ENCODE measurements at regions not wholly inside any gene's neighbourhood (a gene's known extent, or its start where the extent isn't known, plus 50 kb on each side); places are given as distances from the start of the nearest gene placed in this dataset.
"Not testable (repeated sequence)": the region's sequence is repeated elsewhere in the genome, so short reads cannot be mapped to it uniquely, and the experiment has no call there.

DNA sequence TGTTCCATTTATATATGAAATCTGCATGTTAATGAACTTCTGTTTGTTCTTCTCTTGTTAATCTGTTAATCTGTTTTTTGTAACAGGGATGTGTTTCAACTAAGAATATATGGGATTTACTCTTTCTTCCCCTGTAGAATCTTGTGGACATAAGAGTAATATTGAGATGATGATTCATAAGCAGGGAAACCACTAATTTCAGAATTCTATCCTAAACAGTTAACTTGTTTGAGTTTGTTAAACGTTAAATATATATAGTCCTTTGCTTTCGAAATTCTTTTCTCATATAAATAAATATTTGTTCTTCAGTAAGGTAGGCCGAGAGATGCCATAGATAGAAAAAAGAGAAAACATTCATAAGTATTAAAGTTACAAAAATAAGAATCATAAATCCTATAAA, 1052.2 kb upstream of the SPRY2 start:
- DNase-seq (ENCODE audit: low spot score) = no peak
- intact Hi-C loops (cut with DNase I) = no loop called here

- intact Hi-C loops (cut with DNase I) = no loop called here
- no peak for DNase-seq (ENCODE audit: low spot score)
Observed at GRCh38 chr13:81388400-81388799, 1047.5 kb upstream of the SPRY2 start.

- DNase-seq (ENCODE audit: low spot score) = no peak
- intact Hi-C loops (cut with DNase I) = loop anchor here in 1 of 2 donors (1.0 kb wide), 1 partner anchor 26 kb away; no protein-coding TSS in a partner anchor
Observed at GRCh38 chr13:81383444-81383843, 1042.5 kb upstream of the SPRY2 start.

DNA sequence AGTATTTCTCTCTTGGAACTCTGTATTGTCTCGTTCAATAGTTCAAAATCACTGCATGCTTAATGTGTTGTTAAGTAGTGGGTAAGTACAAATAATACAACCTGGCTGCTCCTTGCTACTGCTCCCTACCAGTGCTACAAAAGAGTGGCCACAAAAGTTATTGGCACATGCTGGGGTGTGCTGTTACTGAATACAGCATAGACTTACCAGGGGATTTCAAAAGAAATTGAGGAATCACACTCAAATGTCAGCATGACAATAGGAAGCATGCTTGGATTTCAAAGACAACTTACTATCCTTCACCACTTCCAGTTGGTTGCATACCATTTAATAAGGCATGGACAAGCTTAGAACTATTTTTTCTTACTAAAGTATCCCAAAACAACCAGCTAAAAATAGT, 1041.3 kb upstream of the SPRY2 start:
- DNase-seq (ENCODE audit: low spot score) = no peak

GRCh38 chr13:81381560-81381959, 1040.6 kb upstream of the SPRY2 start:
- DNase-seq (ENCODE audit: low spot score) = no peak
- intact Hi-C loops (cut with DNase I) = no loop called here

More for the DNA sequence above, 1041.3 kb upstream of the SPRY2 start:
- intact Hi-C loops (cut with DNase I) = no loop called here

DNA sequence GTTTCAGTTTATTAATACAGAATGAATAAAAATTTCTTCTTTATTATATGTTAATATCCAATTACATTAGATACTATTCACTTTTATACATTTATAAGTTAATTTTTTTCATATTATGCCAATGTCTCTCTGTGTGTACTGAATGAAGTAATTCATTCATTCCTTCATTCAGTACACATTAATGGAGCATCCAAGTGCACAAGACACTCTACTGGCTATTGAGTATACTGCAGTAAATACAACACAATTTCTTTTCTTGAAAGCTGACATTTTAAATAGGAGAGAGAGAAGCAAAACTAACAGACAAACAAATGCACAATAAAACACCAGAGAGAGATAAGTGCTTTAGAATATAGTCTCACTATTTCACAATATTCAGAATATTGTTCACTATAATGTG, 1038.3 kb upstream of the SPRY2 start:
- intact Hi-C loops (cut with DNase I) = no loop called here

GRCh38 chr13:81377921-81378320, 1037.0 kb upstream of the SPRY2 start:
- no peak for DNase-seq (ENCODE audit: low spot score)
- intact Hi-C loops (cut with DNase I) = no loop called here

More for the DNA sequence above, 1038.3 kb upstream of the SPRY2 start:
- DNase-seq (ENCODE audit: low spot score) = no peak

DNA sequence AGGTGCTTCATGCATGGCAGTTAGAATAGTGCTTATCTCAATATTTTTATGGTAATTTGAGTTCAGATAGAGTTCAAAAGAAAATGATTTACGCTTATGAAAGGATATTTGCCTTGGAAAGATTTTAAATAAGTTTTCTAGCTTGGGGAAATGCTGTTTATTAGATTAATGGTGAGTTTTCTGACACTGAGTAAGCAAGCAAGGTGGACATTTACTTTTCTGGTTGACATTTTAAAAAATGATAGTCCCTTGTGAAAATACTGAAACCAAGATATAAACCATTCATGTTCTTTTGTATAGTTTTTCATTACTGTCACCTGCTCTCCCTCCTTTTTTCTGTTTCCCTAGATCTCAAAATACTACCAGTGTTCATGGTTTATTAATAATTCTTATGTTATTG, 1034.8 kb upstream of the SPRY2 start:
- intact Hi-C loops (cut with DNase I) = no loop called here
- no peak for DNase-seq (ENCODE audit: low spot score)

- not testable (repeated sequence) for DNase-seq (ENCODE audit: low spot score)
Observed at GRCh38 chr13:81362711-81363110, 1021.8 kb upstream of the SPRY2 start.

GRCh38 chr13:81350056-81350455, 1009.1 kb upstream of the SPRY2 start:
- intact Hi-C loops (cut with DNase I) = loop anchor here in 1 of 2 donors (5.0 kb wide), 1 partner anchor 382 kb away; no protein-coding TSS in a partner anchor
- DNase-seq (ENCODE audit: low spot score) = no peak

More at GRCh38 chr13:81362711-81363110, 1021.8 kb upstream of the SPRY2 start:
- intact Hi-C loops (cut with DNase I) = not testable (repeated sequence)

DNA sequence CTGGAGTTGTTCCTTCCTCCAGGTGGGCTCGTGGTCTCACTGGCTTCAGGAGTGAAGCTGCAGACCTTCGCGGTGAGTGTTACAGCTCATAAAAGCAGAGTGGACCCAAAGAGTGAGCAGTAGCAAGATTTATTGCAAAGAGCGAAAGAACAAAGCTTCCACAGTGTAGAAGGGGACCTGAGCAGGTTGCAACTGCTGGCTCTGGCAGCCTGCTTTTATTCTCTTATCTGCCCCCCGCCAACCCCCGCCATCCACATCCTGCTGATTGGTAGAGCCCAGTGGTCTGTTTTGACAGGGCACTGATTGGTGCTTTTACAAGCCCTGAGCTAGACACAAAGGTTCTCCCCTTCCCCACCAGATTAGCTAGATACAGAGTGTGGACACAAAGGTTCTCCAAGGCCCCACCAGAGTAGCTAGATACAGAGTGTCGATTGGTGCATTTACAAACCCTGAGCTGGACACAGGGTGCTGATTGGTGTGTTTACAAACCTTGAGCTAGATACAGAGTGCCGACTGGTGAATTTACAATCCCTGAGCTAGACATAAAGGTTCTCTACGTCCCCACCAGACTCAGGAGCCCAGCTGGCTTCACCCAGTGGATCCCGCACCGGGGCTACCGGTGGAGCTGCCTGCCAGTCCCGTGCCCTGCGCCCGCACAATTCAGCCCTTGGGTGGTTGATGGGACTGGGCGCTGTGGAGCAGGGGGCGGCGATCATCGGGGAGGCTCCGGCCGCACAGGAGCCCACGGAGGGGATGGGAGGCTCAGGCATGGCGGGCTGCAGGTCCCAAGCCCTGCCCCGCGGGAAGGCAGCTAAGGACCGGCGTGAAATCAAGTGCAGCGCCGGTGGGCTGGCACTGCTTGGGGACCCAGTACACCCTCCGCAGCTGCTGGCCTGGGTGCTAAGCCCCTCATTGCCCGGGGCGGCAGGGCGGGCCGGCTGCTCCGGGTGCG, 999.5 kb upstream of the SPRY2 start:
- intact Hi-C loops (cut with DNase I); DNase-seq (ENCODE audit: low spot score): not testable (repeated sequence)

DNA sequence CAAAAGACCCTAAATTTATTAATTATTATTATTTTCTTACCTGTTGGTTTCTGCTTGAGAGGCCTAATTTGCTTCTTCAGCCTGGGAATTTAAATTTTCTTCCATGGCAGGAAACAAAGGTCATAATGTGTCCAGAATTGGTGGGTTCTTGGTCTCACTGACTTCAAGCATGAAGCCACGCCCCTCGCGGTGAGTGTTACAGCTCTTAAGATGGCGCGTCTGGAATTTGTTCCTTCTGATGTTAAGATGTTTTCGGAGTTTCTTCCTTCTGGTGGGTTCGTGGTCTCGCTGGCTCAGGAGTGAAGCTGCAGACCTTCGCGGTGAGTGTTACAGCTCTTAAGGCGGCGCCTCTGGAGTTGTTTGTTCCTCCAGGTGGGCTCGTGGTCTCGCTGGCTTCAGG, 998.7 kb upstream of the SPRY2 start:
- intact Hi-C loops (cut with DNase I) = not testable (repeated sequence)

GRCh38 chr13:81334481-81334880, 993.6 kb upstream of the SPRY2 start:
- intact Hi-C loops (cut with DNase I) = no loop called here
- DNase-seq (ENCODE audit: low spot score) = no peak

More for the DNA sequence above, 998.7 kb upstream of the SPRY2 start:
- DNase-seq (ENCODE audit: low spot score) = not testable (repeated sequence)

GRCh38 chr13:81326913-81327312, 986.0 kb upstream of the SPRY2 start:
- intact Hi-C loops (cut with DNase I) = no loop called here
- no peak for DNase-seq (ENCODE audit: low spot score)

- DNase-seq (ENCODE audit: low spot score) = no peak
- intact Hi-C loops (cut with DNase I) = no loop called here
Observed at GRCh38 chr13:81320516-81320915, 979.6 kb upstream of the SPRY2 start.

- intact Hi-C loops (cut with DNase I) = no loop called here
- no peak for DNase-seq (ENCODE audit: low spot score)
Observed at GRCh38 chr13:81319351-81319750, 978.4 kb upstream of the SPRY2 start.

DNA sequence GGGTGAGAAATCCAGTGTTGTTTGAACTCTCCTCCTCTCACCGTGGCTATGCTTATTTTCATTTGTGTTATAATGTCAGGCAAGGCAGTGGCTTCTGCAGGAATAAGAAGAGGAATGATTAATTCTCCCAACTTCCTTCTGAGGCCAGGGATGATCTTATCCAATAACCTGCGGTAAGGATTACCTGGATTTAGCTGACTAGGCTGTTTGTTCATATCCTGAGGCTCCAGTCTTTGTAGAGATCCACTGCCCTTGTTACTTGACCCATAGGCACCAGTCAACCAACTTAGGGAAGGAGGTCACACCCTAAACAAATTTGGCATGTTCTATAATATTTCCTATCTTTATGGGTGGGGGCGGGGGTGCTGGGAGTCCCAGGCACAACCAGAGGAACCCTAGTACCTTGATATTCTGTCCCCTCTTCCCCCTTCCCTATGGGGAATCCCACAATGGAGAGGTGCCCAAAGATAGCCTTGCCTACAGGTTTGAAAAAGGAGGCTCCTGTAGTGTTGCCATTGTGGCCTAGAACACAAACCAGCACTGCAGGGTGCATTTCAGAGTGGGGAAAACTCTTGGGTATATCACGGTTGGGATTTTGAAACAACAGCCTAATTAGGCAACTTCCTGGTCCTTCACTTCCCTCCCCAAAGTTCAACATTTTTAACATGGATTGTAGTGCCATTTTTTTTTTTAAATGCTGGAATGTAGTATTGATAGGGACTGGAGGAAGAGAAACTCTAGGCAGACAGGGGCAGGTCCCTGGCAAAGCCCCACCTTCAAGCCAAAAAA, 977.5 kb upstream of the SPRY2 start:
- no peak for DNase-seq (ENCODE audit: low spot score)
- intact Hi-C loops (cut with DNase I) = no loop called here

DNA sequence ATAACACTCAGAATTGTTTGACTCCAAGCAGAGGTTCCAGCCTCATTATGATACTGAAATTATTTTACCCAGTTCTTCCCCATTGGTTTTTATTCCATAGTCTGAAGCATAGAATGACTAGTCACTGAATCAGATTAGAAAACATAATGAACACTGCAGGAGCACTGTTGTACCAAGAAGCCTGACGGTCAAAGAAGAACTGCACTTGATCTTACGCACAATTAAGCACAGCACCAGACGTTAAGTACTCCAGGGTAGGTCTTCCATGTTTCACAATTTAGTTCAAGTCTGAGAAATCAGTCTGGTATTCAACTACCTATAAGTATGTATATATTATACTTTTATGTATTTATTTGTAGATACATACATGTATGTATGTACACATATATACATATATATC, 973.5 kb upstream of the SPRY2 start:
- intact Hi-C loops (cut with DNase I) = no loop called here
- DNase-seq (ENCODE audit: low spot score) = no peak

- no peak for DNase-seq (ENCODE audit: low spot score)
- intact Hi-C loops (cut with DNase I) = no loop called here
Observed at GRCh38 chr13:81305928-81306327, 965.0 kb upstream of the SPRY2 start.

- no peak for DNase-seq (ENCODE audit: low spot score)
- intact Hi-C loops (cut with DNase I) = no loop called here
Observed at GRCh38 chr13:81304121-81304659, 963.3 kb upstream of the SPRY2 start.
